ENCODE measurements at regions not wholly inside any gene's neighbourhood (a gene's known extent, or its start where the extent isn't known, plus 50 kb on each side); places are given as distances from the start of the nearest gene placed in this dataset.

DNA sequence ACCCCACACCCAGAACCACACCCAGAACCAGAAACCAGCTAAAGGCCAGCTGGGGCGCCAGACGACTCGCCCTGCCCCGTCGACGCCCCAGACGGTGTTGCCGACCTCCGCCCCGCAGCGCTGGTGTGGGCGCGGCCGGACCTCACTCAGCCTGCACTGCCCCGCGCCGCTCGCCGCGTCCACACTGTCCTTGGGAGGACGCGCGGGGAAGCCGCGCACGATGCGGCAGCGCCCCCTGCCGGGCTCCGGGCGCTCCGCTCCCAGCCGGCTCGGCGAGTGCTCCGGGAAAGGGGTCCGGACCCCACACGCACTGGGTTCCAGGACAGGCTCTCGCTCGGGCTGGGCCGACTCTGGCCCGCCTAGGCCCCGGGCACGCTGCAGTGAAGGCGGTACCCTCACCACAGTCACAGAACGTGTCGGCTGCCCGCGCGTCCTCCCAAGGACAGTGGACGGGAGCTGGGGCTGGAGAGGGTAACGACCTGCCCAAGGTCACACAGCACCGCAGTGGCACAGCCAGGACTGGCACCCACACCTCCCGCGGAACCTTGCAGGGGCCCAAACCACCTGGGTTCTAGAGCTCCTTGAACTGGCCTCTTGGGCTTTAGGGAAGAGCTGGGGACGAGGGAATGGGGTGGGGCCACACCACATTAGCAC, 90.2 kb downstream of the DMRTA2 start:
- Mint-ChIP-seq H3K4me1 (peaks cover 8% of the 10 kb centered on the region), H3K36me3 (no peaks in the 10 kb centered on the region), H3K9me3 (no peaks in the 10 kb centered on the region), H3K27me3 (peaks cover 52% of the 10 kb centered on the region), H3K4me3 (no peak overlapping the region), H3K27ac (no peak overlapping the region)
- CTCF ChIA-PET, result interaction anchor here (0.8 to 2.1 kb wide), 11 partner anchors 9 to 1656 kb away, joined by 3 to 14 read pairs (median 4); no protein-coding TSS in a partner anchor
- DNase-seq, result peak; percentile 53

DNA sequence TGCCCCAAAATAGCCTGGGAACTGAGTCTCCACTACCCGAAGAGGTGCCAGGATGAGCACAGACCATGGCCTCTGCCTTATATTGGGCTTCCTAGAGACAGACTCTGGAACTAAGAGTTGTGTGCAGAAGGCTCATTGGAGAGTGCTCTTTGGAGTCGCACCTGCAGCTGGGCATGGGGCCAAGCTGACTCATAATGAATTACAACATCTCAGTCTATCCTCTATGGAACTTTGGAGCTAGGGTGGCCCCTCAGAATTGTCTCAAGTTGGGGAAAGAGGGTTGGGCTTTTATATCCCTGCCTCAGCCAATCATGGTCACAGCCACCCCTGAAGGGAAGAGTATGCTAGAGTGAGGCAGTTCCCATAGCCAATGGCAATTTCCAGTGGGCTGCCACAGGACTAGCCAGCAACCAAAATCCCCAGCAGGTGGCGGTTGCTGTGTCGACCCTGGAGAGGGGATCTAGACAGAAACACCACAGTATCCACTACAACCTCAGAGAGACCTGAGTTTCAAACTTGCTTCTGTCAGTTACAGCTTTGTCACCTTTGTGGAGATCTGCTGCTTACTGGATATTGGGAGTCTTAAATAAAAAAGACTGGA, 93.8 kb downstream of the DMRTA2 start:
- Mint-ChIP-seq H3K9me3 (no peaks in the 10 kb centered on the region), H3K36me3 (no peaks in the 10 kb centered on the region), H3K4me3 (no peak overlapping the region), H3K27me3 (peaks cover 40% of the 10 kb centered on the region), H3K4me1 (peaks cover 8% of the 10 kb centered on the region), H3K27ac (no peak overlapping the region)
- DNase-seq, result no peak
- CTCF ChIA-PET, result interaction anchor here (0.6 kb wide), 1 partner anchor 20 kb away, joined by 3 read pairs; no protein-coding TSS in a partner anchor

DNA sequence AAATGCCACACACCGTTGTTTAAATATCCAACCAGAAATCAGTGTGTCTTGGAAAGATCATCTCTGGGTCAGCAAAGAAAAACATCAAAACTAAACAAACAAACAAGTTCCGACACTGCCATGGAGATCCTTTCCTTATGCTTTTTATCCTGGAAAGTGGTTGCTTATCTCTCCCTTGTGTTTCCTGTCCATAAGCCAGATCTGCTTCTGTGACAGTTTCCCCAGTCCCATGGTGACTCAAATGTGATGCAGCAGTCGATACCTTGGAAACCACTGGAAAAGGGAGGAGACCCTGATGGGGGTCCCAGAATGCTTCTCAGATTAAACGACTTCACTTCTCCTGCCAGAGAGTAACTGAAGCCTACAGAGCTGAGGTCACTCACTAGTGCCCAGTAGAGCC, 94.7 kb downstream of the DMRTA2 start:
- no peaks in the 10 kb centered on the region for H3K9me3 Mint-ChIP-seq
- CTCF ChIA-PET, result no interaction called here
- peaks cover 37% of the 10 kb centered on the region for H3K27me3 Mint-ChIP-seq
- H3K36me3 Mint-ChIP-seq, result no peaks in the 10 kb centered on the region
- H3K27ac Mint-ChIP-seq, result no peak overlapping the region
- peaks cover 5% of the 10 kb centered on the region for H3K4me1 Mint-ChIP-seq
- DNase-seq, result no peak
- H3K4me3 Mint-ChIP-seq, result no peak overlapping the region

DNA sequence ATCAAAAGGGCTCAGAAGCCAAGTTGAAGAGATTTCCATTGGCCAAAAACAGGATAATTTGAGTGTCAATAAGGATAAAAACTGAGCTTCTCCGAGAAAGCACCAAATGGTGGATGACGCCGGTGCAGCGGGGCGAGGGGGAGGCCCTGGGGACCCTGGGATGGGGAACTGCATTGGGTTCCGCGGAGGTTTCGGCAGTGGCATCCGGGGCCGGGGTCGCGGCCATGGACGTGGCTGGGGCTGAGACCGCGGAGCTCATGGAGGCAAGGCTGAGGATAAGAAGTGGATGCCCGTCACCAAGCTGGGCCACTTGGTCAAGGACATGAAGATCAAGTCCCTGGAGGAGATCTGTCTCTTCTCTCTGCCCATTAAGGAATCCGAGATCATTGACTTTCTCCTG, 97.2 kb downstream of the DMRTA2 start:
- Mint-ChIP-seq H3K27me3 (peaks cover 14% of the 10 kb centered on the region), H3K36me3 (no peaks in the 10 kb centered on the region), H3K27ac (no peak overlapping the region), H3K4me1 (no peaks in the 10 kb centered on the region), H3K4me3 (no peak overlapping the region), H3K9me3 (no peaks in the 10 kb centered on the region)
- DNase-seq, result no peak
- CTCF ChIA-PET, result no interaction called here

DNA sequence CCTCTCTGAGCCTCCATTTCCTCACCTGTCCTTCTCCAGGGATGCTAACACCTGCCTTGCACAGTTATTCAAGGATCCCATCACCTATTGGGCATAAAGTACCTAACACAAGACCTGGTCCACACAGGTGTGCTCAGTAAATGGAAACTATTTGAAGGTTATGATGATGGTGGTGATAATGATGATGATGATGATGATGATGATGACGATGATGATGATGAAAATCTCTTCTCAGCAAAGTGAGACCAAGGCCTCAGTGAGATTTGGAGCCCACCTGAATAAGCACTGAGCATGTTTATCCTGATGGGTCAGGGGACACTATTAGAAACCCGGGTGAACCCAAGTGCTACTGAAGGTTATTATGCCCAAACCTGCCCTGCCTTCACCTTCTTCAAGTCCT, 100.7 kb downstream of the DMRTA2 start:
- Mint-ChIP-seq H3K27me3 (peaks cover 6% of the 10 kb centered on the region), H3K4me1 (no peaks in the 10 kb centered on the region), H3K36me3 (no peaks in the 10 kb centered on the region), H3K9me3 (no peaks in the 10 kb centered on the region), H3K27ac (no peak overlapping the region), H3K4me3 (no peak overlapping the region)
- no peak for DNase-seq
- CTCF ChIA-PET, result interaction anchor here (1.6 kb wide), 1 partner anchor 10 kb away, joined by 4 read pairs; no protein-coding TSS in a partner anchor

DNA sequence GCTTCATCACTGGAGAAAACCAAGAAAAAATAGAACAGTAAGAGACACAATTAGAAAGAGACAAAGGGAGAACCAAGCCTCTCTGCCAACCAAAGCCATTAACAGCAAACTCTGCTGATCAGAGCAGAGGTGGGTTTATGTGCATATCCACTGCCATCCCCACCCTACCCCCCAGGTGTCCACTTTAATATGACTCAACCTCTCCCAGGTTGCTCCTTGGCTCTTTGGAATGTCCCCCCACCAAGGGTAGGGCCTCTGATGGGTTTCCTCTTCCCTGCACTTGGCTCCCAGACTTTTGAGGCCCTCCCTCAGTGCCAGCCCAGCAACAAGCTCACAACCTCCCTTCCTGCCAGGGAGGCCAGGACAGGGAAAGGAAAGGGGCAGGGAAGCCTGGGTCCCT, 104.8 kb downstream of the DMRTA2 start:
- Mint-ChIP-seq H3K9me3 (no peaks in the 10 kb centered on the region), H3K27me3 (peaks cover 6% of the 10 kb centered on the region), H3K27ac (no peak overlapping the region), H3K4me1 (no peaks in the 10 kb centered on the region), H3K4me3 (no peak overlapping the region), H3K36me3 (no peaks in the 10 kb centered on the region)
- CTCF ChIA-PET, result no interaction called here
- no peak for DNase-seq

DNA sequence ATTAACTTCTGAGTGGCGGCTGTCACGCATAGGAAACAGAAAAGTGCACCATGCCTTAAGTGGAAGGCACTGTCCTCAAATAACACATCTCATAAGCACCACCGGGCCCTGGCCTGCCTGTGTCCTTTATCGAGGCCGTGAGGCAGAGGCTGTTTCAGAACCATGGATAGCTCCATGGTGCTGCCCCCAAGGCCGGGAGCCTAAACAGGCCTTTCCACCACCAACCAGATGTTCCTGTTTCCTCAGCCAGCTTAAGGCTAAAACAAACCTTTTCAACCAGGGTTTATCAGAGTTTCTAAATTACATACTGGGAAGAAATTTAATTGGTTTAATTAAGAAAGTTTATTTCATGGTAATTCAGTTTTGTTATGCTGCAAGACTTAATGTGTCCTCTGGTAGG, 114.4 kb downstream of the DMRTA2 start:
- no peaks in the 10 kb centered on the region for H3K27me3 Mint-ChIP-seq
- no peaks in the 10 kb centered on the region for H3K9me3 Mint-ChIP-seq
- CTCF ChIA-PET, result no interaction called here
- DNase-seq, result peak; percentile 50
- no peak overlapping the region for H3K27ac Mint-ChIP-seq
- H3K4me3 Mint-ChIP-seq, result no peak overlapping the region
- no peaks in the 10 kb centered on the region for H3K4me1 Mint-ChIP-seq
- no peaks in the 10 kb centered on the region for H3K36me3 Mint-ChIP-seq

DNA sequence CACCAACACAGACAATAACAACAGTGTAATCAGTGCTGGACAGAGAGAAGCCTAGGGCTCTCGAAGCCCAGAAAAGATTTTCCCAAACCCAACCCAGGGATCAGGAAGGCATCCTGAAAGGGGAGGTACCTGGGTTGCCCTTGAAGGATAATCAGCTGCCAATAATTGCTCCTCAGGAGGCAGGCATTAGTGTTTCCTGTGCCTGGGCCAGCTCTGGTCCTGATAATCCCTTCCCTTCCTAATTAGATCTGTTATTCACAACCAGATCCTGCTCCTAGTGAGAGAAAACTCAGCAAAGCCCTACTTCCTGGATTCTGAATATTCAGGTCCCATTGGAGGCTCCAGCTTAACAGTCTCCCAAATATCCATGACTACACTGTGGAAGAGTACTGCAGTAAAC, 117.4 kb downstream of the DMRTA2 start:
- no peaks in the 10 kb centered on the region for H3K36me3 Mint-ChIP-seq
- CTCF ChIA-PET, result no interaction called here

DNA sequence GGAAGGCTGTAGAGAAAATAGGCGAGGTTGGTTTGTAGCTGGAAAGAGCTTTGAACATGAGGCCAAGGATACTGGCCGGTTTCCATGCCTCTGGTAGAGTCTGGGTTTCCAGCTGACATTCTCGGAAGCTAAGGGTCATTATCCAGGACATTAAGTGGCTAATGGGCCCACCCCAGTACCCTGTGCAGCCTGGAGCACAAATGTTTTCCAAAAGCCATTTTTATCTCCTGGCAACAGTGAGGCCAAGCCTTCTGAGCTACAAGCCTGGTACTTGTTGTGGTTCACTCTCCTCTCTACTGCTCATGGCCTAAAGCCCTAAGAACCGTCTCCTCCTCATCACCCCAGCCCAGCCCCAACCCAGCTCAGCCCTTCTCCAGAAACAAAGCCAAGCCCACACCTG, 122.9 kb downstream of the DMRTA2 start:
- CTCF ChIA-PET, result interaction anchor here (1.2 kb wide), 1 partner anchor 33 kb away, joined by 4 read pairs; no protein-coding TSS in a partner anchor
- no peak overlapping the region for H3K27ac Mint-ChIP-seq

More for the DNA sequence above, 117.4 kb downstream of the DMRTA2 start:
- Mint-ChIP-seq H3K27me3 (no peaks in the 10 kb centered on the region), H3K4me1 (no peaks in the 10 kb centered on the region), H3K27ac (no peak overlapping the region), H3K9me3 (no peaks in the 10 kb centered on the region), H3K4me3 (no peak overlapping the region)
- DNase-seq, result no peak

DNA sequence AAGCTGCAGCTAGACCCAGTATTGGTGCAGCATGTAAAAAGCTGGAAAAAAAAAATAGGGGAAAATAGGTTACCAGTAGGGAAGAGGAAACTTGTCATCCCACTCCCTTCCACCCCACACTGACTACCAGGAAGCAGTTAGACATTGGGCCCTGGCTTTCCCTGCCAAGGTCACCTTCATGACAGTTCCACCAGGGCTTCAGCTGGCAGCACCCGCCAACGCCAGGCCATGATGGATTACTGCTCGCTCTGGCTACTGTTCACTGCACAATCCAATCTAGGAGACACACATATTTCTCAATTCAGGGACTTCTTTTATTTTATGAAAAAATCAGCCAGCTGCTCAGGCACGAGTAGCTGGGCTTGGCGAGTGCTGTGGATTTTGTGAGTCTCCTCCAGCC, 127.7 kb downstream of the DMRTA2 start:
- H3K27ac Mint-ChIP-seq, result no peak overlapping the region
- CTCF ChIA-PET, result interaction anchor here (1.1 kb wide), 1 partner anchor 23 kb away, joined by 3 read pairs; no protein-coding TSS in a partner anchor

More for the DNA sequence above, 122.9 kb downstream of the DMRTA2 start:
- Mint-ChIP-seq H3K27me3 (no peaks in the 10 kb centered on the region), H3K4me1 (no peaks in the 10 kb centered on the region), H3K4me3 (no peak overlapping the region), H3K9me3 (no peaks in the 10 kb centered on the region), H3K36me3 (no peaks in the 10 kb centered on the region)
- no peak for DNase-seq

DNA sequence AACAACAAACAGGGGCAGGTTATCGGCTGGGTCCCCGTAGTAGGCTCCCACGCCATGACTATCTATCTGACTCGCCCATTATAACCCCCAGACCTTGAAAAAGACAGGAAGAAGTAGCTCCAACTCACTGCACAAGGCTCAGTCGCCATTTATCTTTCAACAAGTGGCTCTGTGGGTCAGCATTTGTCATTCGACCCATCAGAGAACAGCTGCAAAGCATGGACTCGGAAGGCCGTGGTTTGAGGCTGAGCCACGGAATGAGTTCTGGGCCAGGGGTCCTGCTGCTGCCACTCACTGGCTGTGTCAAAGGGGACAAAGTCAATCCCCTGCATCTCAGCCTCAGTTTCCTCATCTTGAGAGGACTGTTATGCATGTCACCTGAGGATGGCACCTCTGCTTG, 131.0 kb downstream of the DMRTA2 start:
- Mint-ChIP-seq H3K4me3 (no peak overlapping the region), H3K9me3 (peaks cover 2% of the 10 kb centered on the region), H3K4me1 (no peaks in the 10 kb centered on the region), H3K27ac (no peak overlapping the region), H3K36me3 (no peaks in the 10 kb centered on the region), H3K27me3 (no peaks in the 10 kb centered on the region)
- no peak for DNase-seq
- CTCF ChIA-PET, result no interaction called here

More for the DNA sequence above, 127.7 kb downstream of the DMRTA2 start:
- no peaks in the 10 kb centered on the region for H3K4me1 Mint-ChIP-seq
- H3K4me3 Mint-ChIP-seq, result no peak overlapping the region
- H3K9me3 Mint-ChIP-seq, result peaks cover 2% of the 10 kb centered on the region
- no peaks in the 10 kb centered on the region for H3K27me3 Mint-ChIP-seq
- no peaks in the 10 kb centered on the region for H3K36me3 Mint-ChIP-seq
- DNase-seq, result no peak

DNA sequence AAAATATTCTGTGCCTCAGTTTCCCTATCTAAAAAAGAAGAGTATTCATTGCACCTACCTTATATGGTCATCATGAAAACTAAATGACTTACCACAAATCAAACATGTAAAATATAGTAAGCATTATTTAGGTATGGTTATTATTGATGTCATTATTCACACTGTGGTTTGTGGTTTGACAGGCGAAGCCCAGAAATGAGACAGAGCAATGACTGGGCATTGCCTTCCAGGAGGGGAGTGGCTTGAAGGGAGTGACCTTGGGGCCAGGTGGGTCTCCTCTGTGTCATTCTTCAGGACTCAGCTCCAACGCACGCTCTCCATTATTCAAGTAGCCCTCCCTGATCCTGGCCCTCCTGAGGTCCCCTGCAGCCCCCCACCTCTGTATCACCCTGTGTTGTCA, 133.7 kb downstream of the DMRTA2 start:
- Mint-ChIP-seq H3K4me3 (no peak overlapping the region), H3K9me3 (peaks cover under 1% of the 10 kb centered on the region)

DNA sequence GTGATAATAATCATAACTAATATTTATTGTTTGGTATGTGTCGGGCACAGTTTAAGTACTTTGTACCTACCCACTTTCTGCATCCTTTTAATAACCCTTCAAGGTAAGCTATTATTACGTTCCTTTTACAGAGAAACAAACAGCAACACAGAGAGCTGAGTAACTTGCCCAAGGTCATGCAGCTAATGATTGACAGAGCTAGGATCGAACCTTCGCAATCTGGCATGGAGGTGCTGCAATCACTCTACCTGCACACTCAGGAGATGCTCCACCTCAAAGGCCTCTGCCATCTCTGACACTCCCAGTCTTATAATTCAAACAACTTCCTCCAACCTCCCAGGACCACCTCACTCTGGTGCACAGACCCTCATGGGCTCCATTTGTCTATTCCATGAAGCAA, 137.2 kb downstream of the DMRTA2 start:
- H3K27me3 Mint-ChIP-seq, result no peaks in the 10 kb centered on the region
- no peaks in the 10 kb centered on the region for H3K4me1 Mint-ChIP-seq
- H3K36me3 Mint-ChIP-seq, result no peaks in the 10 kb centered on the region
- no peak overlapping the region for H3K27ac Mint-ChIP-seq
- no peak for DNase-seq
- H3K9me3 Mint-ChIP-seq, result no peaks in the 10 kb centered on the region
- no peak overlapping the region for H3K4me3 Mint-ChIP-seq
- CTCF ChIA-PET, result no interaction called here

More for the DNA sequence above, 133.7 kb downstream of the DMRTA2 start:
- Mint-ChIP-seq H3K27me3 (no peaks in the 10 kb centered on the region), H3K4me1 (no peaks in the 10 kb centered on the region), H3K36me3 (no peaks in the 10 kb centered on the region), H3K27ac (no peak overlapping the region)
- CTCF ChIA-PET, result no interaction called here
- no peak for DNase-seq

DNA sequence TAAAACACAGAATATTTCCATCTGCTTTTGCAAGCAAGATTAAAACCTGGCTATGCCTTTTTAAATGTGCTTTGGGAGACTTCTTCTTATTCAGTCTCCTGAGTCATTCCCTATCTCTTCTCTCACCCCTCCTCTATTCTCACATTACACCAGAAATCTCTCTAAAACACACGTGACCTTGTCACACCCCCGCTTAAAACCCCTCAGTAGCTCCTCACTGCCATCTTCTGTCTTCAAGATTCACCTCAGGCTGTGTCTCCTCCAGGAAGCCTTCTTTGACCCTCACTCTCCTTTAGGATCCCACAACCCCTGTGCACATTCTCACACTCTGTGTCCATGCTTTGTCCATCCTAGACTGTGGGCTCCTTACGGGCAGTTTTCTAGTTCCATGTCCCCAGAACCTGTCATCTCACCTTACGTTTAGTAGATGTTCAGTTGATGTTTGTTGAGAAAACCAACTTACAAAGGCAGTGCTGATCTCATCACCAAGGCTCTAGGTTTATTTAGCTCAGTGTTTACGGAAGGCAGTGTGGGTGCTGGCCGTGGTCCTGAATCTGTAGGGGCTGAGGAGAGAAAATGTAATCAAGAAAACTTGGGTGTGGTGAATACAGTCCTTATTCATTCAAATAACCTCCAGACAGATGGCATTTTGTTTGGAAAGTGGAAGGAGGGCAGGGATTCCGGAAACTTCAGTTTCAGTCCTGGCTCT, 143.5 kb downstream of the DMRTA2 start:
- Mint-ChIP-seq H3K27ac (no peak overlapping the region), H3K4me3 (no peak overlapping the region), H3K27me3 (no peaks in the 10 kb centered on the region), H3K36me3 (no peaks in the 10 kb centered on the region), H3K9me3 (no peaks in the 10 kb centered on the region), H3K4me1 (no peaks in the 10 kb centered on the region)
- CTCF ChIA-PET, result no interaction called here
- DNase-seq, result peak; percentile 28

DNA sequence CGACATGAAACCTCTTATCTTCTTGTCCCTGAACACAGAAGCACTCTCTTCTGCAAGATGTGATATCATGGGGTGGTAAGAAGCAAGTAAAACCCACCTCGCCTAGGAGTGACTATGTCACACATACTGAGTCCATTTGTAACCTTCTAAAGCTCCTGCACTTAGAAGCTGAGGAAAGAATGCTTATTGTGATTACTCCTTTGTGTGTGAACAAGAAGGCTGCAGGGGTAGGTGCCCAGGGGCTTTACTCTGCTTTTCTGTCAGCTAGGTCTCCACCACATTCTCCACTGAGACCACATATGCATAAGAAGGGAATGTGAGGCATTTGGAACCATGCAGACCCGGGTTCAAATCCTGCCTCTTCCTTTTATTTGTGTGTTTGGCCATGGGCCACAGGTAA, 144.3 kb downstream of the DMRTA2 start:
- H3K4me3 Mint-ChIP-seq, result no peak overlapping the region
- no peak overlapping the region for H3K27ac Mint-ChIP-seq
- CTCF ChIA-PET, result no interaction called here
- no peaks in the 10 kb centered on the region for H3K9me3 Mint-ChIP-seq
- H3K27me3 Mint-ChIP-seq, result no peaks in the 10 kb centered on the region
- H3K4me1 Mint-ChIP-seq, result no peaks in the 10 kb centered on the region
- H3K36me3 Mint-ChIP-seq, result no peaks in the 10 kb centered on the region
- no peak for DNase-seq

Measured in activated naive CD4-positive, alpha-beta T cell treated with anti-CD3 and anti-CD28 coated beads, Interleukin-2, amount 10 ng/mL, durations not matched to agents 7 days and 5 days (primary cell).